H1 (cell line): ENCODE measurements at regions not wholly inside any gene's neighbourhood (a gene's known extent, or its start where the extent isn't known, plus 50 kb on each side); places are given as distances from the start of the nearest gene placed in this dataset.

Experiments used
- CTCF ChIA-PET: fragments of 300-600 bp; sonication (Branson Sonifier 250); formaldehyde crosslinking; loops from one replicate; lab custom pipeline; 2021; ENCODE audit not compliant: partially characterized antibody; lab: Charles Lee
- POLR2A ChIA-PET: fragments of 300-600 bp; sonication (Branson Sonifier 250); formaldehyde crosslinking; loops from one replicate; lab custom pipeline; 2021; ENCODE audit warnings: inconsistent platforms; ENCODE audit not compliant: partially characterized antibody; lab: Charles Lee
- DNase-seq, 2 experiments: peaks; one replicate each; pipeline versions ENCODE4 v3.0.0 to v3.0.0-alpha.2; 2010 to 2022; ENCODE audit warnings: low spot score in 2 of 2, low read depth in 1 of 2, mixed read lengths in 1 of 2
- FAIRE-seq: peaks from 2 replicates; lab custom pipeline; 2011; peaks lifted over from hg19 to GRCh38; lab: Jason Lieb, UNC
- H2AFZ ChIP-seq: 2 replicates; pipeline ENCODE4 v1.8.1; 2012; ENCODE audit warnings: low read length, inconsistent platforms
- H2AK5ac ChIP-seq: 2 replicates; pipeline ENCODE4 v1.6.1; 2013; ENCODE audit warnings: low read depth, low read length
- H2BK120ac ChIP-seq: replicated peaks from 2 replicates; pipeline ENCODE3; 2013; ENCODE audit warnings: low read depth, low read length, inconsistent platforms
- H2BK12ac ChIP-seq: 2 replicates; pipeline ENCODE4 v1.6.1; 2013; ENCODE audit warnings: low read depth, low read length
- H2BK15ac ChIP-seq: 2 replicates; pipeline ENCODE4 v1.6.1; 2013; ENCODE audit warnings: low read length
- H2BK20ac ChIP-seq: 2 replicates; pipeline ENCODE4 v1.6.1; 2013; ENCODE audit warnings: low read length
- H2BK5ac ChIP-seq: 2 replicates; pipeline ENCODE4 v1.6.1; 2013; ENCODE audit warnings: low read depth, low read length
- H3K14ac ChIP-seq: 2 replicates; pipeline ENCODE4 v1.6.1; 2013; ENCODE audit warnings: inconsistent platforms; ENCODE audit not compliant: insufficient read length
- H3K18ac ChIP-seq: 2 replicates; pipeline ENCODE4 v1.6.1; 2013; ENCODE audit warnings: low read length; ENCODE audit errors: extremely low read depth
- H3K23ac ChIP-seq: 2 replicates; pipeline ENCODE4 v1.6.1; 2013; ENCODE audit warnings: inconsistent platforms; ENCODE audit not compliant: insufficient read length
- H3K23me2 ChIP-seq: 2 replicates; pipeline ENCODE4 v1.6.1; 2013; ENCODE audit warnings: low read depth, low read length
- H3K27ac ChIP-seq: 2 replicates; pipeline ENCODE4 v1.6.1; 2011; ENCODE audit warnings: low read depth, low read length, inconsistent platforms
- H3K27me3 ChIP-seq, 4 experiments: replicated peaks in 1 of 4; 1 replicate in 1 of 4; 2 replicates in 3 of 4; pipeline versions ENCODE4 v1.6.1 to v1.8.1; 2011 to 2013; ENCODE audit warnings: low read length in 3 of 4, mild to moderate bottlenecking in 3 of 4, inconsistent platforms in 2 of 4, mixed read lengths in 2 of 4, moderate library complexity in 1 of 4; ENCODE audit not compliant: control insufficient read depth in 3 of 4, insufficient read depth in 3 of 4; ENCODE audit errors: extremely low read depth in 1 of 4
- H3K36me3 ChIP-seq, 4 experiments: 2 replicates each; pipeline versions ENCODE4 v1.6.1 to v1.8.1; 2011 to 2013; ENCODE audit warnings: mild to moderate bottlenecking in 4 of 4, low read length in 3 of 4, moderate library complexity in 2 of 4, control low read depth in 1 of 4, inconsistent platforms in 1 of 4; ENCODE audit not compliant: insufficient read depth in 4 of 4, control insufficient read depth in 2 of 4
- H3K4ac ChIP-seq: replicated peaks from 2 replicates; pipeline ENCODE3; 2013; ENCODE audit warnings: low read length, low read depth, mixed read lengths, inconsistent platforms; ENCODE audit not compliant: insufficient read length
- H3K4me1 ChIP-seq, 4 experiments: replicated peaks in 1 of 4; 1 replicate in 1 of 4; 2 replicates in 3 of 4; pipeline versions ENCODE4 v1.6.1 to v1.8.1; 2011 to 2013; ENCODE audit warnings: low read length in 3 of 4, inconsistent platforms in 2 of 4, mixed read lengths in 1 of 4; ENCODE audit not compliant: insufficient read depth in 4 of 4, control insufficient read depth in 3 of 4
- H3K4me2 ChIP-seq, 2 experiments: 2 replicates each; pipeline versions ENCODE4 v1.6.1 to v1.8.1; 2011 to 2013; ENCODE audit warnings: low read depth in 2 of 2, low read length in 2 of 2, control low read depth in 1 of 2, inconsistent platforms in 1 of 2, mild to moderate bottlenecking in 1 of 2; ENCODE audit not compliant: insufficient read depth in 1 of 2
- H3K4me3 ChIP-seq, 4 experiments: fragments of 200-600, 300-600 bp in 1 of 4; sonication (generic), shearing (Covaris generic), sonication (Bioruptor Twin) in 1 of 4; 2 replicates each; pipeline versions ENCODE4 v1.5.1 to v1.8.1; 2011 to 2016; ENCODE audit warnings: low read length in 4 of 4, low read depth in 3 of 4, control low read depth in 2 of 4, inconsistent platforms in 2 of 4, mild to moderate bottlenecking in 2 of 4, mixed read lengths in 1 of 4, moderate library complexity in 1 of 4; ENCODE audit not compliant: insufficient read depth in 2 of 4; ENCODE audit errors: extremely low read depth in 1 of 4
- H3K56ac ChIP-seq: replicated peaks from 2 replicates; pipeline ENCODE3; 2013; ENCODE audit warnings: low read depth, mild to moderate bottlenecking, mixed read lengths, low read length, inconsistent platforms; ENCODE audit not compliant: insufficient read length
- H3K79me1 ChIP-seq: 2 replicates; pipeline ENCODE4 v1.6.1; 2013; ENCODE audit warnings: low read depth, low read length, control low read depth
- H3K79me2 ChIP-seq, 2 experiments: 2 replicates each; pipeline versions ENCODE4 v1.6.1 to v1.8.1; 2012 to 2013; ENCODE audit warnings: low read length in 2 of 2, mild to moderate bottlenecking in 2 of 2, inconsistent platforms in 1 of 2; ENCODE audit not compliant: insufficient read depth in 2 of 2, control insufficient read depth in 1 of 2
- H3K9ac ChIP-seq, 4 experiments: replicated peaks in 1 of 4; 1 replicate in 1 of 4; 2 replicates in 3 of 4; pipeline versions ENCODE4 v1.6.1 to v1.8.1; 2011 to 2013; ENCODE audit warnings: low read depth in 3 of 4, low read length in 3 of 4, control low read depth in 2 of 4, mild to moderate bottlenecking in 2 of 4, moderate library complexity in 2 of 4, inconsistent platforms in 1 of 4; ENCODE audit errors: extremely low read depth in 1 of 4
- H3K9me3 ChIP-seq, 2 experiments: 2 replicates each; pipeline versions ENCODE4 v1.6.1 to v1.8.1; 2012 to 2013; ENCODE audit warnings: mild to moderate bottlenecking in 2 of 2, moderate library complexity in 2 of 2, control low read depth in 1 of 2, inconsistent platforms in 1 of 2, low read depth in 1 of 2, low read length in 1 of 2, mixed read lengths in 1 of 2; ENCODE audit not compliant: insufficient read depth in 2 of 2
- H4K20me1 ChIP-seq, 2 experiments: replicated peaks in 1 of 2; 2 replicates each; pipeline versions ENCODE3 to v1.8.1; 2011 to 2013; ENCODE audit warnings: inconsistent platforms in 2 of 2, low read length in 2 of 2, mild to moderate bottlenecking in 1 of 2; ENCODE audit not compliant: insufficient read depth in 2 of 2, control insufficient read depth in 1 of 2
- H4K5ac ChIP-seq: 2 replicates; pipeline ENCODE4 v1.6.1; 2013; ENCODE audit warnings: low read length, low read depth, mixed read lengths, inconsistent platforms; ENCODE audit not compliant: insufficient read length
- H4K8ac ChIP-seq: 2 replicates; pipeline ENCODE4 v1.8.0; 2013; ENCODE audit warnings: mild to moderate bottlenecking, moderate library complexity, low read length, inconsistent platforms; ENCODE audit not compliant: insufficient read depth; ENCODE audit errors: extremely low read depth
- H4K91ac ChIP-seq: replicated peaks from 2 replicates; pipeline ENCODE3; 2013; ENCODE audit warnings: low read length, mixed read lengths, inconsistent platforms; ENCODE audit not compliant: insufficient read length
- CBX8 ChIP-seq: fragments of 300-800, 300-1000 bp; sonication (generic); IDR thresholded peaks from 2 replicates; pipeline ENCODE4 v1.7.1; 2016; ENCODE audit warnings: low read depth, low read length, borderline replicate concordance
- KDM1A ChIP-seq: fragments of 200-600, 300-600 bp; sonication (generic); IDR thresholded peaks from 2 replicates; pipeline ENCODE4 v1.7.1; 2016; ENCODE audit warnings: mild to moderate bottlenecking, low read length, borderline replicate concordance
- WGBS, 2 experiments: shearing (Covaris generic) in 1 of 2; methylation state at CpG; one replicate each; pipeline versions ENCODE4 v1.1.6 to v1.1.7; 2013 to 2015; ENCODE audit warnings: low lambda C conversion rate in 2 of 2, mixed read lengths in 2 of 2, inconsistent platforms in 1 of 2, low coverage in 1 of 2, missing lambda C conversion rate in 1 of 2; ENCODE audit not compliant: insufficient replicate concordance in 2 of 2, insufficient coverage in 1 of 2, insufficient read length in 1 of 2; ENCODE audit errors: extremely low coverage in 1 of 2, missing lambda C conversion rate in 1 of 2; 5-methylcytosine and 5-hydroxymethylcytosine counted together

DNA sequence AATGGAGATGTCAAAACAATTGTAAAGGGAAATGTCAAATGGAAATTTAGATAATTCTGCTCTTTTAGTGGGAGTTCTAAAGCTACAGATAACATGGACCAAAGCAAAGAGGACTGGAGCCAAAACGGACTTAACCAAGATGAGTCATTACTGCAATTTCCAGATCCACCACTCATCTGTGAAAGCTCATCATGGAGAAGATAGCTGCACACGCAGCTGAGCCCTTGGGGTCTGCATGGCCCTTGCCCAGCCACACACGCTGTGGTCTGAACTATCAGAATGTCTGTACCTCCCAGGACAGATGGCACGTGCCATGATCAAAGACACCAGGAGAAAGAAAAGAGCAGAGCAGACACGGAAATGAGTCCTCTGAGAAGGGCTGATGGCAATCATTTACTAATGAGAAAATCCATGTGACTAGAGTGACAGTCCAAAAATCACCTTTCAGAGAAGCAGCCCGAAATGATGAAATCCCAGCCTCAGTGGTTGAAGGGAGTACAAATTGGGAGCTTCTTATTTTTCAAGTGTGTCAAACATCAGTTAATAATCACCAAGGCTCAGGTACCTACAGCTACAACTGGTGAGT, 177.9 kb upstream of the MGMT start:
- CTCF ChIA-PET, result interaction anchor here (0.6 to 1.1 kb wide), 4 partner anchors 8 to 848 kb away, joined by 3 to 5 read pairs (median 3); no protein-coding TSS in a partner anchor
- no peak for DNase-seq
- Histone ChIP-seq H2BK5ac (no peak overlapping the region), H4K20me1 (no peaks in the 10 kb centered on the region), H2BK120ac (no peak overlapping the region), H2BK20ac (no peak overlapping the region), H3K56ac (no peak overlapping the region), H3K4me2 (no peak overlapping the region), H2BK12ac (no peak overlapping the region), H3K9me3 (peaks cover 0 to 3% of the 10 kb centered on the region in 2 experiments; a peak in 1 of 4 replicates), H3K4ac (no peak overlapping the region), H3K4me1 (no peaks in the 10 kb centered on the region), H4K5ac (no peak overlapping the region), H3K9ac (no peak overlapping the region), H3K14ac (no peak overlapping the region), H4K91ac (no peak overlapping the region), H2BK15ac (no peak overlapping the region)
- FAIRE-seq, result no peak
- TF ChIP-seq CBX8, result no peak
- TF ChIP-seq KDM1A, result no peak
- TF ChIP-seq, all 59 proteins: peak for 0
- H3K27me3 ChIP-seq, result peaks cover 0 to under 1% (median 0%) of the 10 kb centered on the region in 4 experiments; a peak in 1 of 7 replicates
- WGBS, 2 experiments, result 93% methylated on average over 6 of the region's 6 CpGs; no CpG with 5 or more reads in 1 of the 2 experiments
- no peak overlapping the region for H2AK5ac ChIP-seq
- no peak overlapping the region for H3K27ac ChIP-seq
- H4K8ac ChIP-seq, result no peak overlapping the region
- no peaks in the 10 kb centered on the region for H3K23me2 ChIP-seq
- POLR2A ChIA-PET, result no interaction called here
- no peaks in the 10 kb centered on the region for H3K36me3 ChIP-seq
- H3K18ac ChIP-seq, result no peak overlapping the region
- no peak overlapping the region for H3K23ac ChIP-seq
- no peak overlapping the region for H2AFZ ChIP-seq
- H3K79me2 ChIP-seq, result no peaks in the 10 kb centered on the region
- H3K79me1 ChIP-seq, result no peaks in the 10 kb centered on the region
- no peak overlapping the region for H3K4me3 ChIP-seq
